ENCODE measurements at regions not wholly inside any gene's neighbourhood (a gene's known extent, or its start where the extent isn't known, plus 50 kb on each side); places are given as distances from the start of the nearest gene placed in this dataset.

DNA sequence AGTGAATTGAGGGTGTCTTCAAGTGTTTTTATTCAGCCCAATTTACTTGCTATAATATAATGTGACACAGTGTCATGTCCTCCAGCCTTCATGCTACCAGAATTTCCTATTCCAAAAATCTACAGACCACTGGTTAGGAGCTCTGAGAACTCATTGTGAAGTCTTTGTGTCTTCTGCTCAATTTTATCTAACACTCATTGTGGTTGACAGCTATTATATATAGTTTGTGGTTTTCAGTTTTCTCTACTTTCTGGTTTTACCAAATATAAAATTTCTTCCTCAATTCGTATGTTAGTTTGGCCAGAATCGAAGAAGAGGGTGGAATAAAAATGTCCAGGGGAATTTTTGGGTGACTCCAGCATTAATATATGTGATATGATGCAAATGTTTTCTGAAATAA lies 509.3 kb upstream of the NUDT12 start:
- H3F3A ChIP-seq (replicated peaks; ENCODE audit: insufficient read depth): no peaks in the 10 kb centered on the region
- no peak overlapping the region for H3K4me3 ChIP-seq (ENCODE audit: low read depth in 2 of 2, low read length in 1 of 2)
- no peaks in the 10 kb centered on the region for H3K9me2 ChIP-seq
- H3K9me3 ChIP-seq: no peaks in the 10 kb centered on the region
- no peak for DNase-seq
- no peaks in the 10 kb centered on the region for H3K4me1 ChIP-seq (ENCODE audit: control insufficient read depth in 1 of 2, insufficient read depth in 2 of 2, low read depth in 1 of 2, low read length in 1 of 2)
- no peaks in the 10 kb centered on the region for H3K36me3 ChIP-seq (replicated peaks in 1 of 2; ENCODE audit: control insufficient read depth in 1 of 2, insufficient read depth in 2 of 2, low read length in 1 of 2)
- no peak overlapping the region for H3K27ac ChIP-seq (ENCODE audit: low read depth in 2 of 2, low read length in 1 of 2)
- POLR2A ChIA-PET: no interaction called here
- no peak overlapping the region for H3K4me2 ChIP-seq
- H2AFZ ChIP-seq (ENCODE audit: low read depth): no peak overlapping the region
- H3K79me2 ChIP-seq (ENCODE audit: insufficient read depth): no peaks in the 10 kb centered on the region
- H4K20me1 ChIP-seq (ENCODE audit: insufficient read depth): no peaks in the 10 kb centered on the region
- TF ChIP-seq RCOR1 (IDR thresholded peaks at IDR 0.05; ENCODE audit: low read length): no peak
- TF ChIP-seq EP300 (IDR thresholded peaks at IDR 0.05; ENCODE audit: borderline replicate concordance in 1 of 2, low read depth in 1 of 2, low read length in 1 of 2): no peak
- TF ChIP-seq, protein P1, sequence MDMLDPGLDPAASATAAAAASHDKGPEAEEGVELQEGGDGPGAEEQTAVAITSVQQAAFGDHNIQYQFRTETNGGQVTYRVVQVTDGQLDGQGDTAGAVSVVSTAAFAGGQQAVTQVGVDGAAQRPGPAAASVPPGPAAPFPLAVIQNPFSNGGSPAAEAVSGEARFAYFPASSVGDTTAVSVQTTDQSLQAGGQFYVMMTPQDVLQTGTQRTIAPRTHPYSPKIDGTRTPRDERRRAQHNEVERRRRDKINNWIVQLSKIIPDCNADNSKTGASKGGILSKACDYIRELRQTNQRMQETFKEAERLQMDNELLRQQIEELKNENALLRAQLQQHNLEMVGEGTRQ (IDR thresholded peaks at IDR 0.05; ENCODE audit: borderline replicate concordance, low read depth, low read length): no peak
- no peak for TF ChIP-seq RXRA (IDR thresholded peaks at IDR 0.05; ENCODE audit: borderline replicate concordance, low read depth)
- no peak for TF ChIP-seq SIN3A (IDR thresholded peaks at IDR 0.05; ENCODE audit: borderline replicate concordance, low read depth, low read length)
- no peak for TF ChIP-seq CTCF (IDR thresholded peaks at IDR 0.05)
- no peak for TF ChIP-seq RFX5 (IDR thresholded peaks at IDR 0.05; ENCODE audit: low read length)
- no peak for TF ChIP-seq TCF12 (IDR thresholded peaks at IDR 0.05)
- no peak for TF ChIP-seq YY1 (IDR thresholded peaks at IDR 0.05; ENCODE audit: low read depth)
- WGBS (ENCODE audit: low lambda C conversion rate): 38% methylated on average over 2 of the region's 2 CpGs
- CTCF ChIA-PET: no interaction called here
- H3K27me3 ChIP-seq (ENCODE audit: insufficient read depth): no peaks in the 10 kb centered on the region
- H3K9ac ChIP-seq: no peak overlapping the region

GRCh38 chr5:104062621-104063377 lies 500.2 kb upstream of the NUDT12 start:
- no peaks in the 10 kb centered on the region for H3K27me3 ChIP-seq (ENCODE audit: insufficient read depth)
- no peaks in the 10 kb centered on the region for H3K9me3 ChIP-seq
- H4K20me1 ChIP-seq (ENCODE audit: insufficient read depth): no peaks in the 10 kb centered on the region
- H3K9me2 ChIP-seq: no peaks in the 10 kb centered on the region
- H3K36me3 ChIP-seq (replicated peaks in 1 of 2; ENCODE audit: control insufficient read depth in 1 of 2, insufficient read depth in 2 of 2, low read length in 1 of 2): no peaks in the 10 kb centered on the region
- no peak overlapping the region for H3K4me3 ChIP-seq (ENCODE audit: low read depth in 2 of 2, low read length in 1 of 2)
- no peak overlapping the region for H3K27ac ChIP-seq (ENCODE audit: low read depth in 2 of 2, low read length in 1 of 2)
- H3K4me1 ChIP-seq (ENCODE audit: control insufficient read depth in 1 of 2, insufficient read depth in 2 of 2, low read depth in 1 of 2, low read length in 1 of 2): no peaks in the 10 kb centered on the region
- no peak overlapping the region for H3K4me2 ChIP-seq
- DNase-seq: no peak
- CTCF ChIA-PET: no interaction called here
- no peaks in the 10 kb centered on the region for H3K79me2 ChIP-seq (ENCODE audit: insufficient read depth)
- WGBS (ENCODE audit: low lambda C conversion rate): 78% methylated on average over 9 of the region's 9 CpGs
- POLR2A ChIA-PET: no interaction called here
- H3F3A ChIP-seq (replicated peaks; ENCODE audit: insufficient read depth): no peaks in the 10 kb centered on the region
- H3K9ac ChIP-seq: no peak overlapping the region
- no peak overlapping the region for H2AFZ ChIP-seq (ENCODE audit: low read depth)
- no peak for TF ChIP-seq FOSL2 (IDR thresholded peaks at IDR 0.05; ENCODE audit: borderline replicate concordance, low read depth)
- TF ChIP-seq RFX5 (IDR thresholded peaks at IDR 0.05; ENCODE audit: low read length): no peak
- TF ChIP-seq TAF1 (IDR thresholded peaks at IDR 0.05; ENCODE audit: borderline replicate concordance, low read depth, low read length): no peak
- no peak for TF ChIP-seq SMC3 (IDR thresholded peaks at IDR 0.05; ENCODE audit: low read depth, low read length)
- TF ChIP-seq NRF1 (IDR thresholded peaks at IDR 0.05; ENCODE audit: low read depth, low read length): no peak
- TF ChIP-seq RCOR1 (IDR thresholded peaks at IDR 0.05; ENCODE audit: low read length): no peak
- TF ChIP-seq GABPA (IDR thresholded peaks at IDR 0.05; ENCODE audit: low read depth): no peak
- TF ChIP-seq, protein P2, sequence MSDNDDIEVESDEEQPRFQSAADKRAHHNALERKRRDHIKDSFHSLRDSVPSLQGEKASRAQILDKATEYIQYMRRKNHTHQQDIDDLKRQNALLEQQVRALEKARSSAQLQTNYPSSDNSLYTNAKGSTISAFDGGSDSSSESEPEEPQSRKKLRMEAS (IDR thresholded peaks at IDR 0.05; ENCODE audit: low read depth): no peak
- no peak for TF ChIP-seq SIN3A (IDR thresholded peaks at IDR 0.05; ENCODE audit: borderline replicate concordance, low read depth, low read length)
- no peak for TF ChIP-seq GATA2 (CRISPR knock-in tag; IDR thresholded peaks at IDR 0.05)
- TF ChIP-seq, protein P3, sequence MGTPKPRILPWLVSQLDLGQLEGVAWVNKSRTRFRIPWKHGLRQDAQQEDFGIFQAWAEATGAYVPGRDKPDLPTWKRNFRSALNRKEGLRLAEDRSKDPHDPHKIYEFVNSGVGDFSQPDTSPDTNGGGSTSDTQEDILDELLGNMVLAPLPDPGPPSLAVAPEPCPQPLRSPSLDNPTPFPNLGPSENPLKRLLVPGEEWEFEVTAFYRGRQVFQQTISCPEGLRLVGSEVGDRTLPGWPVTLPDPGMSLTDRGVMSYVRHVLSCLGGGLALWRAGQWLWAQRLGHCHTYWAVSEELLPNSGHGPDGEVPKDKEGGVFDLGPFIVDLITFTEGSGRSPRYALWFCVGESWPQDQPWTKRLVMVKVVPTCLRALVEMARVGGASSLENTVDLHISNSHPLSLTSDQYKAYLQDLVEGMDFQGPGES (IDR thresholded peaks at IDR 0.05; ENCODE audit: low read depth, low read length): no peak
- TF ChIP-seq EZH2phosphoT487 (IDR thresholded peaks at IDR 0.05; ENCODE audit: borderline replicate concordance, low read depth): no peak
- no peak for TF ChIP-seq REST (IDR thresholded peaks at IDR 0.05; ENCODE audit: low read depth, low read length)
